Kidney epithelial cell (primary cell): ENCODE measurements at regions not wholly inside any gene's neighbourhood (a gene's known extent, or its start where the extent isn't known, plus 50 kb on each side); places are given as distances from the start of the nearest gene placed in this dataset.

Experiments
- DNase-seq: peaks from one replicate; pipeline ENCODE4 v3.0.0-alpha.2; 2010; ENCODE audit warnings: low read depth
- H3K27me3 ChIP-seq: 2 replicates; pipeline ENCODE4 v1.6.0; 2011; ENCODE audit warnings: low read length; ENCODE audit not compliant: control insufficient read depth, insufficient read depth
- H3K36me3 ChIP-seq: 2 replicates; pipeline ENCODE4 v1.5.1; 2011; ENCODE audit warnings: low read length; ENCODE audit not compliant: control insufficient read depth, insufficient read depth
- H3K4me3 ChIP-seq: 2 replicates; pipeline ENCODE4 v1.5.1; 2011; ENCODE audit warnings: low read depth, mild to moderate bottlenecking, control low read depth, low read length
- TF ChIP-seq, protein P1 (sequence below): IDR thresholded peaks from 2 replicates; pipeline ENCODE4 v1.5.1; 2011; ENCODE audit warnings: mild to moderate bottlenecking, moderate library complexity, low read length, control low read depth, inconsistent platforms; ENCODE audit not compliant: insufficient read depth, poor library complexity, severe bottlenecking

DNA sequence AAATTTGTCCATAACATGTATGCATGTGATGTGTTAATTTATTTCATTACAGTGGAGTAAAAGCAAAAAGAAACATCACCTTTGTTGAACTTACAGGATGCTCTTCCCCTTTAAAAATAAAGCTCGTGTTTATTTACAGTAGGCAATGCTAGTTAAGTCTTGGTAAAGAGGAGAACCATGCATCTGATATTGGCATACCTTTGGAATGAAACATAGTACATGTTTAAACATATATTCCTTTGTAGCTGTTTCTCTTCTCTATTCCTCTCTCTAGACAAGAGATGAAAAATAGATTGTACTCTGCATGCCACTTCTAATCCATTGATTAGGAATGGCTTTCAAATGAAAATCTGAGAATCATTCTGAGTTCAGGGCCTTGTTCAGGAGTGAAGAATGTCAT lies 374.9 kb upstream of the CNTN4 start:
- Histone ChIP-seq H3K27me3 (no peaks in the 10 kb centered on the region), H3K4me3 (no peak overlapping the region), H3K36me3 (no peaks in the 10 kb centered on the region)
- no peak for DNase-seq
- TF ChIP-seq, protein P1, sequence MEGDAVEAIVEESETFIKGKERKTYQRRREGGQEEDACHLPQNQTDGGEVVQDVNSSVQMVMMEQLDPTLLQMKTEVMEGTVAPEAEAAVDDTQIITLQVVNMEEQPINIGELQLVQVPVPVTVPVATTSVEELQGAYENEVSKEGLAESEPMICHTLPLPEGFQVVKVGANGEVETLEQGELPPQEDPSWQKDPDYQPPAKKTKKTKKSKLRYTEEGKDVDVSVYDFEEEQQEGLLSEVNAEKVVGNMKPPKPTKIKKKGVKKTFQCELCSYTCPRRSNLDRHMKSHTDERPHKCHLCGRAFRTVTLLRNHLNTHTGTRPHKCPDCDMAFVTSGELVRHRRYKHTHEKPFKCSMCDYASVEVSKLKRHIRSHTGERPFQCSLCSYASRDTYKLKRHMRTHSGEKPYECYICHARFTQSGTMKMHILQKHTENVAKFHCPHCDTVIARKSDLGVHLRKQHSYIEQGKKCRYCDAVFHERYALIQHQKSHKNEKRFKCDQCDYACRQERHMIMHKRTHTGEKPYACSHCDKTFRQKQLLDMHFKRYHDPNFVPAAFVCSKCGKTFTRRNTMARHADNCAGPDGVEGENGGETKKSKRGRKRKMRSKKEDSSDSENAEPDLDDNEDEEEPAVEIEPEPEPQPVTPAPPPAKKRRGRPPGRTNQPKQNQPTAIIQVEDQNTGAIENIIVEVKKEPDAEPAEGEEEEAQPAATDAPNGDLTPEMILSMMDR, result no peak

DNA sequence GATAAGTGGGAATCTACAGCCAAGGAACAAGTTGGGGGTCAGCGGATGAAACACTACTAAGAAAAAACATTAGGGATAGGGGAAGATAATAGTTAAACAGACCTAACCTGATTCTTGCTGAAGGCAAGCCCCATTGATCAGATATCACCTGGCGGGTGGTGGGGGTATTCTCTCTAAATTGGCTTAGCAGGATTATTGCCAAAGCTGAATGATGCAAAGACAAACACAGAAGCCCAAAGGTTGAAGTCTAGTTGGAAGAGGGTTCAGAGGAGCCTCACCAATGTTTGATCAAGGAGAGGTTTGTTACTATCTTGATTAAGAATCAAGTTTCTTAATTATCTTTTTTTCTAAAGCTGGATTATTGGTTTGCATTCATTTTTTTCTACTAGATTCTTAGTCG lies 371.9 kb upstream of the CNTN4 start:
- DNase-seq, result no peak
- Histone ChIP-seq H3K36me3 (no peaks in the 10 kb centered on the region), H3K27me3 (no peaks in the 10 kb centered on the region), H3K4me3 (no peak overlapping the region)
- TF ChIP-seq, protein P1, result no peak

DNA sequence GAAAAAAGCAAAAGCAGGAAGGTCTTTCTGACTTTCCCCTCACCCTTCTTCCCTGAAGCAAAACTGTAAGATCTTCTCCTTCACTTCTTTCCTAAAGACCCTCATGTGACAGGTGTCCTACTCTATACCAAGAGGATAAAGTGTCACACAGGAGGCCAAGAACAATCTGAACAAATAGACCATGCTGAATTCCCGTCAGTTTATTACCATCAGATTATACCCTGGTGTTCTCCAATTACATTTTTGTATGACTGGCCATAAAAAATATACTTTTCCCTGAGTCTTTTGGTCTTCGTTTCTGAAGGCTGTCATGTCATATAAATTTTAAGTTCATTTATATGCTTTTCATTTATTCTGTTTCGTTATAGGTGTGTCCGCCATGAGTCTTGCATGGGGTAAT lies 371.4 kb upstream of the CNTN4 start:
- TF ChIP-seq, protein P1, result no peak

DNA sequence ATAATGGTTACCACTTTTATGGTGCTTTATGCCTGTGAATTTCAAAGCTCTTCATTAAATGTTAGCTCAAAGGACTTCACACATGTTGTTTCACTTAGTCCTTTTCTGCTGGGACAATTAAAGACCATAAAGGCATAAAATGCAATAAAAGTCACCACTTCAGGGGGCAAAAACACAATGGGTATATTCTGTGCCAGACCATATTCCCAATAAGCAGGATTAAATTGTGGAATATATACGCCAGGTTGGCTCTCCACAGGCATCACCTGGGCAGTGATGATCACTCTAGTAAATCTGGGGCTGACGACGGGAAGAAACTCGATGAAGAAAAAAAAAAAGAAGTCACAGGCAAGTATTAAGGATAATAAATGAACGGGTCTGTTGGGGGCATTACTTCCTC lies 370.2 kb upstream of the CNTN4 start:
- TF ChIP-seq, protein P1, result no peak
- H3K4me3 ChIP-seq, result no peak overlapping the region
- H3K27me3 ChIP-seq, result no peaks in the 10 kb centered on the region
- no peak for DNase-seq
- no peaks in the 10 kb centered on the region for H3K36me3 ChIP-seq

More for the DNA sequence above, 371.4 kb upstream of the CNTN4 start:
- no peak for DNase-seq
- H3K27me3 ChIP-seq, result no peaks in the 10 kb centered on the region
- H3K36me3 ChIP-seq, result no peaks in the 10 kb centered on the region
- H3K4me3 ChIP-seq, result no peak overlapping the region

DNA sequence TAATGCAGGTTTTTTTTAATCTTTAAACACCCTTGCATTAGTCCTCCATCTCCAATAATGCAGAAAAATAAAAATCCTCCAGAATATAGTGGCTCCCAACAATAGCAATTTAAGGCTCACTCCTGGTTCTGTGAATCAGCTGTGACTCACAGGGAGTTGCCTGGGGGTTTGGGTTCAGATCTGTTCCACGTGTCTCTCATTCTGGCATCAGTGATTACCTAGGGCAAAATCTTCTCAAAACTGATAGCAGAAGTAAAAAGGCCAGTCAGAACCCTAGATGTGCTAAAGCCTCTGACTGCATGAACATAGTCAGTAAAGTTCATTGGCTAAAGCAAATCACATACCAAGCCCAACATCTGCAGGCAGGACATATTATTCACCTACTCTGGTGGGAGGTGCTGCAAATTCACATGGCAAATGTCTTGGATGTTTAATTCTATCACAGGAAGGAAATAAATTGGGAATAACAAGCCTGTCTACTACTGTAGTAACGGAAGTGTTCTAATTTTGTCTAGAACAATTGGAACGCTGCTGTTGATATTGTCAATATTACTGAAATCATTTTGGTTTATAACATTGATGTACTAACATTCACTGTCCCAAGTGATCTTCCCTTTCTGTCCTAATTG lies 364.1 kb upstream of the CNTN4 start:
- H3K36me3 ChIP-seq, result no peaks in the 10 kb centered on the region
- TF ChIP-seq, protein P1, result no peak
- H3K4me3 ChIP-seq, result no peak overlapping the region
- no peak for DNase-seq
- H3K27me3 ChIP-seq, result no peaks in the 10 kb centered on the region

DNA sequence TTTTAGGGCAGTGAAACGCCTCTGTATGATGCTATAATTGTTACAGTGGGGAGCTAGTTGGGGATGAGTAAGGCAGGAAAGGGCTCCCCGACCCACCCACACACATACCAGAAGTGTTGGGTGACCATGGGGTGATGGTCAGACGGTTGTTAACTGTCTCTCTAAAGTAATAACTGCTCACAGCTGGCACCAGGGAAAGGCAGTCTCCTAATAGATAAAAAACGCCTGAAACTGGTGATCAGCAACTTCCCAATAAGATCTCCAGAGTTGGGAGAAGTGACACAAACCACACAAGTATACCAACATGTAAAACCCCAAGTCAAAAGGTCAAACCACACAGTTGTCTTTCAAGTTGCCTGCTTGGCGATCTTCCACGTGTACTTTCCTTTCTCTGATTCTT lies 346.5 kb upstream of the CNTN4 start:
- no peak for DNase-seq
- Histone ChIP-seq H3K27me3 (no peaks in the 10 kb centered on the region), H3K4me3 (no peak overlapping the region), H3K36me3 (no peaks in the 10 kb centered on the region)
- TF ChIP-seq, protein P1, result no peak
